GOT3 (cell line): ENCODE measurements at regions not wholly inside any gene's neighbourhood (a gene's known extent, or its start where the extent isn't known, plus 50 kb on each side); places are given as distances from the start of the nearest gene placed in this dataset.

ENCODE experiments used
- DNase-seq: peaks from one replicate; lab custom pipeline; 2025; ENCODE audit warnings: mixed read lengths; lab: John Stamatoyannopoulos, UW

GRCh38 chr2:177118636-177119035 lies 94.0 kb upstream of the HNRNPA3 start:
- DNase-seq: no peak

GRCh38 chr2:177119099-177119498 lies 93.5 kb upstream of the HNRNPA3 start:
- no peak for DNase-seq

- no peak for DNase-seq
Observed at GRCh38 chr2:177123048-177123447, 89.5 kb upstream of the HNRNPA3 start.

- DNase-seq: no peak
Observed at GRCh38 chr2:177124371-177124770, 88.2 kb upstream of the HNRNPA3 start.

GRCh38 chr2:177127821-177128220 lies 84.8 kb upstream of the HNRNPA3 start:
- DNase-seq: no peak

- DNase-seq: no peak
Observed at GRCh38 chr2:177129610-177130009, 83.0 kb upstream of the HNRNPA3 start.

GRCh38 chr2:177131858-177132257 lies 80.7 kb upstream of the HNRNPA3 start:
- no peak for DNase-seq

- no peak for DNase-seq
Observed at GRCh38 chr2:177138823-177139222, 73.8 kb upstream of the HNRNPA3 start.

GRCh38 chr2:177141866-177142265 lies 70.7 kb upstream of the HNRNPA3 start:
- no peak for DNase-seq

- DNase-seq: no peak
Observed at GRCh38 chr2:177143444-177143843, 69.2 kb upstream of the HNRNPA3 start.

- no peak for DNase-seq
Observed at GRCh38 chr2:177147093-177147694, 65.4 kb upstream of the HNRNPA3 start.

GRCh38 chr2:177147834-177148445 lies 64.7 kb upstream of the HNRNPA3 start:
- no peak for DNase-seq

- peak; percentile 35 for DNase-seq
Observed at GRCh38 chr2:177148477-177149154, 64.0 kb upstream of the HNRNPA3 start.

- no peak for DNase-seq
Observed at GRCh38 chr2:177149155-177149503, 63.5 kb upstream of the HNRNPA3 start.

- no peak for DNase-seq
Observed at GRCh38 chr2:177153805-177154204, 58.8 kb upstream of the HNRNPA3 start.

GRCh38 chr2:177154809-177155208 lies 57.8 kb upstream of the HNRNPA3 start:
- DNase-seq: no peak

GRCh38 chr2:177155631-177156030 lies 57.0 kb upstream of the HNRNPA3 start:
- no peak for DNase-seq

GRCh38 chr2:177161741-177162460 lies 50.7 kb upstream of the HNRNPA3 start:
- DNase-seq: no peak
